ENCODE measurements at regions not wholly inside any gene's neighbourhood (a gene's known extent, or its start where the extent isn't known, plus 50 kb on each side); places are given as distances from the start of the nearest gene placed in this dataset.

GRCh38 chr4:13209600-13209999 is 274.5 kb downstream of the RAB28 start:
- no peak for DNase-seq
- intact Hi-C loops (cut with DNase I; ENCODE audit: low total_unique reads): no loop called here
- H3K36me3 ChIP-seq: no peaks in the 10 kb centered on the region
- no peak for TF ChIP-seq CTCF (IDR thresholded peaks at IDR 0.05 in 8 of 11, conservative IDR thresholded peaks at IDR 0.05 in 3 of 11)
- TF ChIP-seq POLR2A (IDR thresholded peaks at IDR 0.05): no peak
- TF ChIP-seq POLR2AphosphoS5 (IDR thresholded peaks at IDR 0.05): no peak
- H3K9me3 ChIP-seq: no peaks in the 10 kb centered on the region
- no peak overlapping the region for H3K27ac ChIP-seq
- H3K27me3 ChIP-seq (replicated peaks in 1 of 7): no peaks in the 10 kb centered on the region
- H3K4me3 ChIP-seq: no peak overlapping the region
- WGBS, 5 donors: 75 to 84% (median 80%) methylated on average over 4 of the region's 4 CpGs
- no peaks in the 10 kb centered on the region for H3K4me1 ChIP-seq

- 89 to 98% (median 93%) methylated on average over 3 of the region's 3 CpGs for WGBS, 5 donors
- TF ChIP-seq POLR2A (IDR thresholded peaks at IDR 0.05) (no peak), POLR2AphosphoS5 (IDR thresholded peaks at IDR 0.05) (no peak), CTCF (IDR thresholded peaks at IDR 0.05 in 8 of 11, conservative IDR thresholded peaks at IDR 0.05 in 3 of 11) (no peak)
- Histone ChIP-seq H3K4me1 (no peaks in the 10 kb centered on the region), H3K9me3 (no peaks in the 10 kb centered on the region), H3K27ac (no peak overlapping the region), H3K36me3 (no peaks in the 10 kb centered on the region), H3K27me3 (replicated peaks in 1 of 7) (no peaks in the 10 kb centered on the region), H3K4me3 (no peak overlapping the region)
- intact Hi-C loops (cut with DNase I; ENCODE audit: low total_unique reads): no loop called here
- no peak for DNase-seq
Observed at GRCh38 chr4:13208558-13209193, 275.5 kb downstream of the RAB28 start.

- DNase-seq: no peak
- no peaks in the 10 kb centered on the region for H3K4me1 ChIP-seq
- intact Hi-C loops (cut with DNase I; ENCODE audit: low total_unique reads): no loop called here
- H3K27me3 ChIP-seq (replicated peaks in 1 of 7): no peaks in the 10 kb centered on the region
- TF ChIP-seq CTCF (IDR thresholded peaks at IDR 0.05 in 8 of 11, conservative IDR thresholded peaks at IDR 0.05 in 3 of 11): no peak
- TF ChIP-seq POLR2A (IDR thresholded peaks at IDR 0.05): no peak
- TF ChIP-seq POLR2AphosphoS5 (IDR thresholded peaks at IDR 0.05): no peak
- no peak overlapping the region for H3K4me3 ChIP-seq
- H3K36me3 ChIP-seq: no peaks in the 10 kb centered on the region
- no peak overlapping the region for H3K27ac ChIP-seq
- 75 to 90% (median 80%) methylated on average over 1 of the region's 1 CpG for WGBS, 5 donors
- no peaks in the 10 kb centered on the region for H3K9me3 ChIP-seq
Observed at GRCh38 chr4:13207226-13207625, 276.9 kb downstream of the RAB28 start.

- 88 to 98% (median 94%) methylated on average over 1 of the region's 1 CpG for WGBS, 5 donors
- Histone ChIP-seq H3K4me3 (no peak overlapping the region), H3K4me1 (no peaks in the 10 kb centered on the region), H3K9me3 (no peaks in the 10 kb centered on the region), H3K27ac (no peak overlapping the region), H3K36me3 (no peaks in the 10 kb centered on the region), H3K27me3 (replicated peaks in 1 of 7) (no peaks in the 10 kb centered on the region)
- no peak for TF ChIP-seq POLR2AphosphoS5 (IDR thresholded peaks at IDR 0.05)
- no peak for TF ChIP-seq CTCF (IDR thresholded peaks at IDR 0.05 in 8 of 11, conservative IDR thresholded peaks at IDR 0.05 in 3 of 11)
- no peak for TF ChIP-seq POLR2A (IDR thresholded peaks at IDR 0.05)
- DNase-seq: no peak
- intact Hi-C loops (cut with DNase I; ENCODE audit: low total_unique reads): no loop called here
Observed at GRCh38 chr4:13203101-13203500, 281.0 kb downstream of the RAB28 start.
